WTC11 (cell line): ENCODE measurements at regions not wholly inside any gene's neighbourhood (a gene's known extent, or its start where the extent isn't known, plus 50 kb on each side); places are given as distances from the start of the nearest gene placed in this dataset.

ENCODE experiments used
- ATAC-seq: fragments of 200-7000 bp; cut with Tn5 transposase; 2 replicates; pipeline ENCODE4 v1.10.0; 2021; ENCODE audit warnings: mild to moderate bottlenecking, moderate library complexity
- CTCF ChIA-PET: fragments of 300-600 bp; sonication (Branson Sonifier 250); formaldehyde crosslinking; loops from one replicate; lab custom pipeline; 2021; ENCODE audit warnings: antibody characterized with exemption; lab: Charles Lee
- POLR2A ChIA-PET: fragments of 350-600 bp; sonication (Branson Sonifier 250); formaldehyde crosslinking; loops from one replicate; lab custom pipeline; 2021; ENCODE audit warnings: antibody characterized with exemption; lab: Charles Lee
- DNase-seq: peaks from one replicate; pipeline ENCODE4 v3.0.0; 2021; ENCODE audit warnings: low spot score
- H3K27ac Mint-ChIP-seq: 2 replicates; pipeline ENCODE4 v1.8.0; 2021; ENCODE audit warnings: mixed read lengths
- H3K27me3 Mint-ChIP-seq: 2 replicates; pipeline ENCODE4 v1.8.0; 2021; ENCODE audit warnings: low read depth, mild to moderate bottlenecking, moderate library complexity, mixed read lengths
- H3K36me3 Mint-ChIP-seq: 2 replicates; pipeline ENCODE4 v1.8.0; 2021; ENCODE audit warnings: mixed read lengths
- H3K4me1 Mint-ChIP-seq: 2 replicates; pipeline ENCODE4 v1.8.0; 2022; ENCODE audit warnings: mixed read lengths
- H3K4me3 Mint-ChIP-seq: 2 replicates; pipeline ENCODE4 v1.8.0; 2021; ENCODE audit warnings: mild to moderate bottlenecking, moderate library complexity, mixed read lengths
- H3K9me3 Mint-ChIP-seq: 2 replicates; pipeline ENCODE4 v1.8.0; 2021; ENCODE audit warnings: mixed read lengths
- CREB1 ChIP-seq: sonication (generic); formaldehyde crosslinking; IDR thresholded peaks from 2 replicates; pipeline ENCODE4 v1.8.0; 2023; ENCODE audit warnings: mild to moderate bottlenecking, missing genetic modification reagents
- CREM ChIP-seq: sonication (generic); formaldehyde crosslinking; IDR thresholded peaks from 2 replicates; pipeline ENCODE4 v1.8.1; 2022; ENCODE audit warnings: mild to moderate bottlenecking, missing genetic modification reagents, moderate library complexity
- ESRRA ChIP-seq: sonication (generic); formaldehyde crosslinking; IDR thresholded peaks from 2 replicates; pipeline ENCODE4 v1.8.1; 2022; ENCODE audit warnings: mild to moderate bottlenecking, missing genetic modification reagents, borderline replicate concordance
- JAZF1 ChIP-seq: fragments of 250-450 bp; sonication (Bioruptor Pico); IDR thresholded peaks from 2 replicates; pipeline ENCODE4 v1.9.0; 2021; ENCODE audit warnings: moderate library complexity, mild to moderate bottlenecking, inconsistent platforms
- JUN ChIP-seq: sonication (generic); formaldehyde crosslinking; IDR thresholded peaks from 2 replicates; pipeline ENCODE4 v1.8.0; 2023; ENCODE audit warnings: mild to moderate bottlenecking, missing genetic modification reagents
- MXD4 ChIP-seq: fragments of 250-450 bp; sonication (Bioruptor Pico); IDR thresholded peaks from 2 replicates; pipeline ENCODE4 v1.8.0; 2021; ENCODE audit warnings: mild to moderate bottlenecking, moderate library complexity, borderline replicate concordance
- SMAD3 ChIP-seq: sonication (generic); formaldehyde crosslinking; IDR thresholded peaks from 2 replicates; pipeline ENCODE4 v1.8.0; 2022; ENCODE audit warnings: missing genetic modification reagents, mild to moderate bottlenecking, borderline replicate concordance
- ZNF317 ChIP-seq: sonication (generic); formaldehyde crosslinking; IDR thresholded peaks from 2 replicates; pipeline ENCODE4 v1.8.1; 2023; ENCODE audit warnings: low read depth, mild to moderate bottlenecking, moderate library complexity, missing genetic modification reagents, borderline replicate concordance
- TF ChIP-seq, protein P1 (sequence below): sonication (generic); formaldehyde crosslinking; IDR thresholded peaks from 2 replicates; pipeline ENCODE4 v1.8.1; 2022; ENCODE audit warnings: missing genetic modification reagents, borderline replicate concordance
- TF ChIP-seq, protein P2 (sequence below): sonication (generic); formaldehyde crosslinking; IDR thresholded peaks from 2 replicates; pipeline ENCODE4 v1.8.0; 2023; ENCODE audit warnings: missing genetic modification reagents, mild to moderate bottlenecking, borderline replicate concordance
- TF ChIP-seq, protein P3 (sequence below): sonication (generic); formaldehyde crosslinking; IDR thresholded peaks from 2 replicates; pipeline ENCODE4 v1.8.1; 2022; ENCODE audit warnings: low read depth, missing genetic modification reagents, borderline replicate concordance
- TF ChIP-seq, protein P4 (sequence below): sonication (generic); formaldehyde crosslinking; IDR thresholded peaks from 2 replicates; pipeline ENCODE4 v1.8.1; 2023; ENCODE audit warnings: mild to moderate bottlenecking, moderate library complexity, missing genetic modification reagents
- TF ChIP-seq, protein P5 (sequence below): sonication (generic); formaldehyde crosslinking; IDR thresholded peaks from 2 replicates; pipeline ENCODE4 v1.8.0; 2022; ENCODE audit warnings: missing genetic modification reagents

DNA sequence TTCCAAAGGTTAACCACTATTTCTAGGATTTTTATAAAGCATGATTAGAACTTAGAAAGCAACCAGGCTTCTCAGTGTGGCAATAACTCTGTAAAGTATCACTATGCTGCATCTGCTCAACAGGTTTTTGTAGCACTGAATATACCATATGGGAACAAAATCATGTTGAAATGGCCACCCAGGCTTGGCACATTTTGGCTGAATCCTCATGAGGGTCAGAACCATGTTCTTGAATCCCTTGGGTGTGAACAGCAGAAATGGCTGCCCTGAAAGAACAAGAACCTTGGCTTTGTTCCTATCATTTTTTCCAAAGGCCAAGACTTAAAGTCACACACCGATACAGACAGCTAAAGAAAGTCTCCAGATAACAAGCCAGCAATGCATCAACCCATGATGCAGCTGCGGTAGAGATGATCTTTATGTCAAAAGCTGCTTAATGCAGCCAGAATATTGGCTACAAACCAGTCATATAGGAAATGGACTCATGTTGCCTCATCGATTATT is 283.0 kb upstream of the NOX3 start:
- H3K9me3 Mint-ChIP-seq, result no peaks in the 10 kb centered on the region; the same call in 1 of the 2 replicates
- DNase-seq, result no peak
- H3K4me1 Mint-ChIP-seq, result no peaks in the 10 kb centered on the region

DNA sequence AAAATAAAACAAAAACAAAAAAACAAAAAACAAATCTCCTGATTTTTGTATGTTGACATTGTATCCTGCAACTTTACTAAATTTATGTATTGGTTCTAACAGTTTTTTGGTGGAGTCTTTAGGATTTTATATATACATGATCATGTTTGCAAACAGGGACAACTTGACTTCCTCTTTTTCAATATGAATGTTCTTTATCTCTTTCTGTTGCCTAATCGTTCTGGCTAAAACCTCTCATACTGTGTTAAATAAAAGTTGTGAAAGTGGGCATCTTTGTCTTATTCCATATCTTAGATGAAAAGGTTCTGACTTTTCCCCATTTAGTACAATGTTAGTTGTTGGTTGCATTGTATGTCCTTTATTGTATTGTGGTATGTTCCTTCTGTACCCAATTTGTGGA is 261.7 kb upstream of the NOX3 start:
- ChIA-PET CTCF (no interaction called here), POLR2A (no interaction called here)
- no peaks in the 10 kb centered on the region for H3K36me3 Mint-ChIP-seq
- no peaks in the 10 kb centered on the region for H3K9me3 Mint-ChIP-seq
- H3K27ac Mint-ChIP-seq, result no peak overlapping the region
- TF ChIP-seq, protein P1, sequence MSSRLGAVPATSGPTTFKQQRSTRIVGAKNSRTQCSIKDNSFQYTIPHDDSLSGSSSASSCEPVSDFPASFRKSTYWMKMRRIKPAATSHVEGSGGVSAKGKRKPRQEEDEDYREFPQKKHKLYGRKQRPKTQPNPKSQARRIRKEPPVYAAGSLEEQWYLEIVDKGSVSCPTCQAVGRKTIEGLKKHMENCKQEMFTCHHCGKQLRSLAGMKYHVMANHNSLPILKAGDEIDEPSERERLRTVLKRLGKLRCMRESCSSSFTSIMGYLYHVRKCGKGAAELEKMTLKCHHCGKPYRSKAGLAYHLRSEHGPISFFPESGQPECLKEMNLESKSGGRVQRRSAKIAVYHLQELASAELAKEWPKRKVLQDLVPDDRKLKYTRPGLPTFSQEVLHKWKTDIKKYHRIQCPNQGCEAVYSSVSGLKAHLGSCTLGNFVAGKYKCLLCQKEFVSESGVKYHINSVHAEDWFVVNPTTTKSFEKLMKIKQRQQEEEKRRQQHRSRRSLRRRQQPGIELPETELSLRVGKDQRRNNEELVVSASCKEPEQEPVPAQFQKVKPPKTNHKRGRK (CRISPR knock-in tag), result no peak
- TF ChIP-seq CREB1 (CRISPR knock-in tag) (no peak), JAZF1 (CRISPR knock-in tag) (no peak), ESRRA (CRISPR knock-in tag) (no peak)
- ATAC-seq (no peak), DNase-seq (no peak)
- no peak overlapping the region for H3K4me3 Mint-ChIP-seq
- H3K27me3 Mint-ChIP-seq, result no peaks in the 10 kb centered on the region
- no peaks in the 10 kb centered on the region; the same call in 1 of the 2 replicates for H3K4me1 Mint-ChIP-seq

More for the DNA sequence above, 283.0 kb upstream of the NOX3 start:
- no peaks in the 10 kb centered on the region for H3K27me3 Mint-ChIP-seq
- no peak overlapping the region for H3K27ac Mint-ChIP-seq
- no peaks in the 10 kb centered on the region for H3K36me3 Mint-ChIP-seq
- POLR2A ChIA-PET, result no interaction called here
- TF ChIP-seq SMAD3 (no peak), CREM (CRISPR knock-in tag) (no peak), CREB1 (CRISPR knock-in tag) (no peak), JUN (no peak), MXD4 (CRISPR knock-in tag) (no peak), ZNF317 (CRISPR knock-in tag) (no peak)
- TF ChIP-seq, protein P2, sequence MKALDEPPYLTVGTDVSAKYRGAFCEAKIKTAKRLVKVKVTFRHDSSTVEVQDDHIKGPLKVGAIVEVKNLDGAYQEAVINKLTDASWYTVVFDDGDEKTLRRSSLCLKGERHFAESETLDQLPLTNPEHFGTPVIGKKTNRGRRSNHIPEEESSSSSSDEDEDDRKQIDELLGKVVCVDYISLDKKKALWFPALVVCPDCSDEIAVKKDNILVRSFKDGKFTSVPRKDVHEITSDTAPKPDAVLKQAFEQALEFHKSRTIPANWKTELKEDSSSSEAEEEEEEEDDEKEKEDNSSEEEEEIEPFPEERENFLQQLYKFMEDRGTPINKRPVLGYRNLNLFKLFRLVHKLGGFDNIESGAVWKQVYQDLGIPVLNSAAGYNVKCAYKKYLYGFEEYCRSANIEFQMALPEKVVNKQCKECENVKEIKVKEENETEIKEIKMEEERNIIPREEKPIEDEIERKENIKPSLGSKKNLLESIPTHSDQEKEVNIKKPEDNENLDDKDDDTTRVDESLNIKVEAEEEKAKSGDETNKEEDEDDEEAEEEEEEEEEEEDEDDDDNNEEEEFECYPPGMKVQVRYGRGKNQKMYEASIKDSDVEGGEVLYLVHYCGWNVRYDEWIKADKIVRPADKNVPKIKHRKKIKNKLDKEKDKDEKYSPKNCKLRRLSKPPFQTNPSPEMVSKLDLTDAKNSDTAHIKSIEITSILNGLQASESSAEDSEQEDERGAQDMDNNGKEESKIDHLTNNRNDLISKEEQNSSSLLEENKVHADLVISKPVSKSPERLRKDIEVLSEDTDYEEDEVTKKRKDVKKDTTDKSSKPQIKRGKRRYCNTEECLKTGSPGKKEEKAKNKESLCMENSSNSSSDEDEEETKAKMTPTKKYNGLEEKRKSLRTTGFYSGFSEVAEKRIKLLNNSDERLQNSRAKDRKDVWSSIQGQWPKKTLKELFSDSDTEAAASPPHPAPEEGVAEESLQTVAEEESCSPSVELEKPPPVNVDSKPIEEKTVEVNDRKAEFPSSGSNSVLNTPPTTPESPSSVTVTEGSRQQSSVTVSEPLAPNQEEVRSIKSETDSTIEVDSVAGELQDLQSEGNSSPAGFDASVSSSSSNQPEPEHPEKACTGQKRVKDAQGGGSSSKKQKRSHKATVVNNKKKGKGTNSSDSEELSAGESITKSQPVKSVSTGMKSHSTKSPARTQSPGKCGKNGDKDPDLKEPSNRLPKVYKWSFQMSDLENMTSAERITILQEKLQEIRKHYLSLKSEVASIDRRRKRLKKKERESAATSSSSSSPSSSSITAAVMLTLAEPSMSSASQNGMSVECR (CRISPR knock-in tag), result no peak
- TF ChIP-seq, protein P3, sequence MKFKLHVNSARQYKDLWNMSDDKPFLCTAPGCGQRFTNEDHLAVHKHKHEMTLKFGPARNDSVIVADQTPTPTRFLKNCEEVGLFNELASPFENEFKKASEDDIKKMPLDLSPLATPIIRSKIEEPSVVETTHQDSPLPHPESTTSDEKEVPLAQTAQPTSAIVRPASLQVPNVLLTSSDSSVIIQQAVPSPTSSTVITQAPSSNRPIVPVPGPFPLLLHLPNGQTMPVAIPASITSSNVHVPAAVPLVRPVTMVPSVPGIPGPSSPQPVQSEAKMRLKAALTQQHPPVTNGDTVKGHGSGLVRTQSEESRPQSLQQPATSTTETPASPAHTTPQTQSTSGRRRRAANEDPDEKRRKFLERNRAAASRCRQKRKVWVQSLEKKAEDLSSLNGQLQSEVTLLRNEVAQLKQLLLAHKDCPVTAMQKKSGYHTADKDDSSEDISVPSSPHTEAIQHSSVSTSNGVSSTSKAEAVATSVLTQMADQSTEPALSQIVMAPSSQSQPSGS (CRISPR knock-in tag), result no peak
- TF ChIP-seq, protein P4, sequence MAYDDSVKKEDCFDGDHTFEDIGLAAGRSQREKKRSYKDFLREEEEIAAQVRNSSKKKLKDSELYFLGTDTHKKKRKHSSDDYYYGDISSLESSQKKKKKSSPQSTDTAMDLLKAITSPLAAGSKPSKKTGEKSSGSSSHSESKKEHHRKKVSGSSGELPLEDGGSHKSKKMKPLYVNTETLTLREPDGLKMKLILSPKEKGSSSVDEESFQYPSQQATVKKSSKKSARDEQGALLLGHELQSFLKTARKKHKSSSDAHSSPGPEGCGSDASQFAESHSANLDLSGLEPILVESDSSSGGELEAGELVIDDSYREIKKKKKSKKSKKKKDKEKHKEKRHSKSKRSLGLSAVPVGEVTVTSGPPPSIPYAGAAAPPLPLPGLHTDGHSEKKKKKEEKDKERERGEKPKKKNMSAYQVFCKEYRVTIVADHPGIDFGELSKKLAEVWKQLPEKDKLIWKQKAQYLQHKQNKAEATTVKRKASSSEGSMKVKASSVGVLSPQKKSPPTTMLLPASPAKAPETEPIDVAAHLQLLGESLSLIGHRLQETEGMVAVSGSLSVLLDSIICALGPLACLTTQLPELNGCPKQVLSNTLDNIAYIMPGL, result no peak
- TF ChIP-seq, protein P5, sequence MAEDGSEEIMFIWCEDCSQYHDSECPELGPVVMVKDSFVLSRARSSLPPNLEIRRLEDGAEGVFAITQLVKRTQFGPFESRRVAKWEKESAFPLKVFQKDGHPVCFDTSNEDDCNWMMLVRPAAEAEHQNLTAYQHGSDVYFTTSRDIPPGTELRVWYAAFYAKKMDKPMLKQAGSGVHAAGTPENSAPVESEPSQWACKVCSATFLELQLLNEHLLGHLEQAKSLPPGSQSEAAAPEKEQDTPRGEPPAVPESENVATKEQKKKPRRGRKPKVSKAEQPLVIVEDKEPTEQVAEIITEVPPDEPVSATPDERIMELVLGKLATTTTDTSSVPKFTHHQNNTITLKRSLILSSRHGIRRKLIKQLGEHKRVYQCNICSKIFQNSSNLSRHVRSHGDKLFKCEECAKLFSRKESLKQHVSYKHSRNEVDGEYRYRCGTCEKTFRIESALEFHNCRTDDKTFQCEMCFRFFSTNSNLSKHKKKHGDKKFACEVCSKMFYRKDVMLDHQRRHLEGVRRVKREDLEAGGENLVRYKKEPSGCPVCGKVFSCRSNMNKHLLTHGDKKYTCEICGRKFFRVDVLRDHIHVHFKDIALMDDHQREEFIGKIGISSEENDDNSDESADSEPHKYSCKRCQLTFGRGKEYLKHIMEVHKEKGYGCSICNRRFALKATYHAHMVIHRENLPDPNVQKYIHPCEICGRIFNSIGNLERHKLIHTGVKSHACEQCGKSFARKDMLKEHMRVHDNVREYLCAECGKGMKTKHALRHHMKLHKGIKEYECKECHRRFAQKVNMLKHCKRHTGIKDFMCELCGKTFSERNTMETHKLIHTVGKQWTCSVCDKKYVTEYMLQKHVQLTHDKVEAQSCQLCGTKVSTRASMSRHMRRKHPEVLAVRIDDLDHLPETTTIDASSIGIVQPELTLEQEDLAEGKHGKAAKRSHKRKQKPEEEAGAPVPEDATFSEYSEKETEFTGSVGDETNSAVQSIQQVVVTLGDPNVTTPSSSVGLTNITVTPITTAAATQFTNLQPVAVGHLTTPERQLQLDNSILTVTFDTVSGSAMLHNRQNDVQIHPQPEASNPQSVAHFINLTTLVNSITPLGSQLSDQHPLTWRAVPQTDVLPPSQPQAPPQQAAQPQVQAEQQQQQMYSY (CRISPR knock-in tag), result no peak
- TF ChIP-seq, all 79 proteins: peak for 0
- CTCF ChIA-PET, result no interaction called here
- no peak overlapping the region for H3K4me3 Mint-ChIP-seq
- ATAC-seq, result no peak
